Lower leg skin (tissue), 4 donors: ENCODE measurements at regions not wholly inside any gene's neighbourhood (a gene's known extent, or its start where the extent isn't known, plus 50 kb on each side); places are given as distances from the start of the nearest gene placed in this dataset.

Experiments used
- DNase-seq, 2 donors: peaks; one replicate each; pipeline ENCODE4 v3.0.0-alpha.2; 2019; ENCODE audit warnings: low spot score in 2 of 2
- H3K4me3 ChIP-seq: fragments of 200-600 bp; sonication (generic); 2 replicates; pipeline ENCODE4 v1.5.1; 2017; ENCODE audit warnings: mild to moderate bottlenecking, low read depth; ENCODE audit not compliant: poor library complexity, severe bottlenecking
- POLR2A ChIP-seq, 2 donors: fragments of 450-650 bp; IDR thresholded peaks; one replicate each; pipeline ENCODE4 v1.6.1; 2016 to 2017; ENCODE audit warnings: antibody characterized with exemption in 2 of 2, mild to moderate bottlenecking in 1 of 2, moderate library complexity in 1 of 2
- WGBS, 2 donors: methylation state at CpG; one replicate each; pipeline ENCODE4 v1.1.5; 2018; 5-methylcytosine and 5-hydroxymethylcytosine counted together
- intact Hi-C: fragments of 100-400 bp; cut with DNase I; formaldehyde crosslinking; loops from one replicate; pipeline ENCODE4 v1.15.0; 2023; ENCODE audit warnings: low total_unique reads
- TF ChIP-seq, protein P1 (sequence below), 3 donors: fragments of 450-650 bp; IDR thresholded peaks; one replicate each; pipeline ENCODE4 v1.5.1; 2016; ENCODE audit warnings: antibody characterized with exemption in 3 of 3, mild to moderate bottlenecking in 3 of 3, moderate library complexity in 2 of 3

DNA sequence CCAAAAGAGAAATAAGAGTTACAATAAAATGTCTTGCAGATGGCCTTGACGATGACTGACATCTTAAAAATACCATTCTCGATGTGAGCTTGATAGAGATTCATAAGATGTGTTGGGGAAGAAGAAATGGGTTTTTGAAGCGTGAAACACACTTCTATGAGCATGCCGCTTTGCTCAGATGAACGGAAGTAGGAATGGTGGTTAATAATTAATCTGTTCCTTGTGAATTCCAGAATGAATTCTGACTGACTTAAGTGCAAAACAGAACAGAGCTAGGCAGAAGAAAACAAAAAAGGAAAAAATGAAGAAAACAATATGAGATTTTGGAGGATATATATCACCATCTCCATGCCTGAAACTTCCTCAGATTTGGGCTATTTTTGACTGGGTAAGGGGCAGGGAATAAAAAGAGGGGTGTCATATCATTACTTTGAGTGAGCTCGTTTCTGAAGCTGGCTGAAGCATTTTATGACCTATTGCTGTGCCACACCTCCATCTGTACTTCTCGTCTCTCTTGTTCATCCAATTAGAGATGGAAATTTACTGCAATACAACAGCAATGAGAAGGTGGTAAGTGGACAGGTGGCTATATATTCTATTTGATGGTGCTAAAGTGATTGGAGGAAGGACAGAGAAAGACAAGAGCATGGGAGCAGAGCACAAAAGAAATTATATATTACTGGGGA, 1152.0 kb upstream of the CDH8 start:
- 82 to 88% methylated on average over 7 of the region's 7 CpGs for WGBS, 2 donors
- intact Hi-C loops, result no loop called here
- no peak overlapping the region for H3K4me3 ChIP-seq
- TF ChIP-seq, protein P1, sequence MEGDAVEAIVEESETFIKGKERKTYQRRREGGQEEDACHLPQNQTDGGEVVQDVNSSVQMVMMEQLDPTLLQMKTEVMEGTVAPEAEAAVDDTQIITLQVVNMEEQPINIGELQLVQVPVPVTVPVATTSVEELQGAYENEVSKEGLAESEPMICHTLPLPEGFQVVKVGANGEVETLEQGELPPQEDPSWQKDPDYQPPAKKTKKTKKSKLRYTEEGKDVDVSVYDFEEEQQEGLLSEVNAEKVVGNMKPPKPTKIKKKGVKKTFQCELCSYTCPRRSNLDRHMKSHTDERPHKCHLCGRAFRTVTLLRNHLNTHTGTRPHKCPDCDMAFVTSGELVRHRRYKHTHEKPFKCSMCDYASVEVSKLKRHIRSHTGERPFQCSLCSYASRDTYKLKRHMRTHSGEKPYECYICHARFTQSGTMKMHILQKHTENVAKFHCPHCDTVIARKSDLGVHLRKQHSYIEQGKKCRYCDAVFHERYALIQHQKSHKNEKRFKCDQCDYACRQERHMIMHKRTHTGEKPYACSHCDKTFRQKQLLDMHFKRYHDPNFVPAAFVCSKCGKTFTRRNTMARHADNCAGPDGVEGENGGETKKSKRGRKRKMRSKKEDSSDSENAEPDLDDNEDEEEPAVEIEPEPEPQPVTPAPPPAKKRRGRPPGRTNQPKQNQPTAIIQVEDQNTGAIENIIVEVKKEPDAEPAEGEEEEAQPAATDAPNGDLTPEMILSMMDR (IDR thresholded peaks at IDR 0.05), result no peak
- TF ChIP-seq POLR2A (IDR thresholded peaks at IDR 0.05), result no peak
- no peak for DNase-seq

DNA sequence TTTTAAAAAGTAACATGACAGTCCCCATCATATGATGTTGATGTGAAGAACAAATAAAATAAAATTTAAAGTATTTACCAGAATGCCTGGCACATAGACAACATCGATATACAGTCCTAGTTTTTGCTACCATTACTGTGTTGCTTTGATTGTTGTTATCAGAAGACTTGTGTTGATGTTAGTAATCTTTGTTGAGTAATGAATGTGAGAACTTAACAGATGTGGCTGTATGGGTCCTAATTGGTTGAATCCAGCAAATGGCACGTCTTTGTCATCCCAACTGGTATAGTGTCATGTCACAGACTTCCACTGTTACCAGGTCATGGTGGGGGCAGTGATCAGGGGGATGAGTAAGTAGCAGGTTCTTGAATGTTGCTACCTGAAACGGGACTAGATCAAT, 1151.4 kb upstream of the CDH8 start:
- no peak for DNase-seq
- WGBS, 2 donors, result 69 to 76% methylated on average over 3 of the region's 3 CpGs
- no peak for TF ChIP-seq POLR2A (IDR thresholded peaks at IDR 0.05)
- TF ChIP-seq, protein P1 (IDR thresholded peaks at IDR 0.05), result no peak
- intact Hi-C loops, result no loop called here
- no peak overlapping the region for H3K4me3 ChIP-seq

GRCh38 chr16:63185235-63185780, 1149.1 kb upstream of the CDH8 start:
- intact Hi-C loops, result no loop called here
- no peak overlapping the region for H3K4me3 ChIP-seq
- DNase-seq, result no peak
- TF ChIP-seq, protein P1 (IDR thresholded peaks at IDR 0.05), result no peak
- TF ChIP-seq POLR2A (IDR thresholded peaks at IDR 0.05), result no peak
- WGBS, 2 donors, result 35 to 42% methylated on average over 4 of the region's 4 CpGs

DNA sequence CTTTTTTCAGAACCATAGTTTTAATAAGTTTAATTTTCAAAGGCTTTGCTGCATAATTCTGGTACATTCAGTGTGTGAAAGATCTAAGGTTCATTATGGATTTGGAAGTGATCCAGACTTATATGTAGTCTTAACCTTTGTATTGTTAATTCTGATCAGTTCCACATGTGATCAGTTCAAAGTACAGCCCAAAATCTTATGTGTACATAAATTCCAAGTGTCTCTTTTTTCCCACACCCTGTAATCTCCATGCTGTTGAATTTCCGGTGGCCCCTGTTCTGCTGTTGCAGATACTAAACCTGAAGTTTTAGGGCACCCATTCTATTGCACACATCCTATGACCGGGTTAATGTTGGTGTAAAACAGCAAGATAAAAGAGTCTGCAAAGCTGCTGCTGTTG, 1147.5 kb upstream of the CDH8 start:
- 22 to 41% methylated on average over 2 of the region's 2 CpGs for WGBS, 2 donors
- TF ChIP-seq, protein P1 (IDR thresholded peaks at IDR 0.05), result no peak
- TF ChIP-seq POLR2A (IDR thresholded peaks at IDR 0.05), result no peak
- H3K4me3 ChIP-seq, result no peak overlapping the region
- DNase-seq, result no peak
- intact Hi-C loops, result no loop called here

DNA sequence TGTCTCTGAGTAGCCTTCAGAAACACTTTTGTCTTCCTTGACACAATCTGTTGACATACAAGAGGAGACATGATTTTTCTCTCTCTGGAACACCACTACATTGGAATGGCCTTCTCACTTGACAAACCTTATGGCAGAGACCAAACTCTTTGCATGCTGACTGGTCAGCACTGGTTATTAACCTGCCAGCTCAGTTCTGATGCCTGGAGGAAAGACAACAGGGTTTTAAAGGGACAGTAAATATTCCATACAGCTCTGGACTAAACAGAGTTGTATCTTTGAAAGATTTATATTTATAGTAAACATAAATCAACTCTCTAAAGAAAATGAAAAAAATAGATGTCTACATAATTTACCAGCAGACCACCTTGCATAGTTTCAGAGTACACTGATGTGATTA, 1139.1 kb upstream of the CDH8 start:
- no peak for DNase-seq
- no peak overlapping the region for H3K4me3 ChIP-seq
- TF ChIP-seq, protein P1 (IDR thresholded peaks at IDR 0.05), result no peak
- TF ChIP-seq POLR2A (IDR thresholded peaks at IDR 0.05), result no peak
- intact Hi-C loops, result no loop called here

- TF ChIP-seq, protein P1 (IDR thresholded peaks at IDR 0.05), result no peak
- TF ChIP-seq POLR2A (IDR thresholded peaks at IDR 0.05), result no peak
- no peak overlapping the region for H3K4me3 ChIP-seq
- intact Hi-C loops, result no loop called here
- DNase-seq, result no peak
Observed at GRCh38 chr16:63174801-63175200, 1138.6 kb upstream of the CDH8 start.
